ENCODE measurements at regions not wholly inside any gene's neighbourhood (a gene's known extent, or its start where the extent isn't known, plus 50 kb on each side); places are given as distances from the start of the nearest gene placed in this dataset.

- intact Hi-C loops (cut with micrococcal nuclease), result no loop called here
- Histone ChIP-seq H3K9me3 (ENCODE audit: control insufficient read depth in 1 of 2, low read length in 2 of 2) (no peaks in the 10 kb centered on the region), H3K27me3 (ENCODE audit: insufficient read depth, low read length) (no peaks in the 10 kb centered on the region), H3K27ac (ENCODE audit: low read depth, low read length) (no peak overlapping the region), H3K4me3 (ENCODE audit: low read length in 2 of 2) (no peak overlapping the region), H3K4me1 (ENCODE audit: insufficient read depth, low read length) (no peaks in the 10 kb centered on the region), H3K36me3 (ENCODE audit: insufficient read depth, low read length) (no peaks in the 10 kb centered on the region)
- POLR2A ChIA-PET (ENCODE audit: partially characterized antibody), result interaction anchor here (1.2 kb wide), 1 partner anchor 54 kb away, joined by 3 read pairs; the partner anchor contains the start of gene CHD1
- Mint-ChIP-seq H3K36me3 (no peaks in the 10 kb centered on the region), H3K4me3 (no peak overlapping the region), H3K9me3 (peaks cover 0 to 3% (median 0%) of the 10 kb centered on the region in 8 donors), H3K27me3 (peaks cover 2 to 3% of the 10 kb centered on the region in 2 donors), H3K27ac (no peak overlapping the region), H3K4me1 (peaks cover 0 to 2% (median under 1%) of the 10 kb centered on the region in 4 donors)
- no peak for DNase-seq
- CTCF ChIA-PET (ENCODE audit: partially characterized antibody), result interaction anchor here (1.0 kb wide), 1 partner anchor 13 kb away, joined by 4 read pairs; no protein-coding TSS in a partner anchor
These were observed 54.1 kb upstream of the CHD1 start for GRCh38 chr5:98982880-98983279.
